ENCODE measurements at regions not wholly inside any gene's neighbourhood (a gene's known extent, or its start where the extent isn't known, plus 50 kb on each side); places are given as distances from the start of the nearest gene placed in this dataset.
A peak's percentile ranks its signal among the peaks of the same experiment; 100 is the strongest.

- no peak overlapping the region for H3K4me2 ChIP-seq (ENCODE audit: low read length)
- no peak overlapping the region for H3K4me3 ChIP-seq (ENCODE audit: low read length)
- H3K9ac ChIP-seq (ENCODE audit: low read length), result no peak overlapping the region
- H2AFZ ChIP-seq (ENCODE audit: low read depth, low read length), result no peak overlapping the region
- no peaks in the 10 kb centered on the region for H3K79me2 ChIP-seq (ENCODE audit: low read length)
- H3K9me3 ChIP-seq (ENCODE audit: insufficient read depth, low read length), result no peaks in the 10 kb centered on the region
- H3K27me3 ChIP-seq (ENCODE audit: low read depth, low read length), result no peaks in the 10 kb centered on the region
- no peak for TF ChIP-seq EZH2phosphoT487 (IDR thresholded peaks at IDR 0.05; ENCODE audit: low read depth)
- TF ChIP-seq CTCF (IDR thresholded peaks at IDR 0.05; ENCODE audit: low read depth, low read length), result no peak
- H3K36me3 ChIP-seq (replicated peaks; ENCODE audit: low read depth, low read length), result no peaks in the 10 kb centered on the region
- no peaks in the 10 kb centered on the region for H3K4me1 ChIP-seq (ENCODE audit: low read length)
- H3K27ac ChIP-seq (ENCODE audit: low read length), result no peak overlapping the region
- no peaks in the 10 kb centered on the region for H4K20me1 ChIP-seq (ENCODE audit: insufficient read depth, low read length)
Measured at GRCh38 chr13:104961246-104961645, 1574.2 kb downstream of the EFNB2 start.

GRCh38 chr13:104954210-104954609 is 1581.3 kb downstream of the EFNB2 start:
- no peaks in the 10 kb centered on the region for H3K36me3 ChIP-seq (replicated peaks; ENCODE audit: low read depth, low read length)
- H3K4me1 ChIP-seq (ENCODE audit: low read length), result no peaks in the 10 kb centered on the region
- H3K79me2 ChIP-seq (ENCODE audit: low read length), result no peaks in the 10 kb centered on the region
- no peak overlapping the region for H3K4me3 ChIP-seq (ENCODE audit: low read length)
- no peak overlapping the region for H2AFZ ChIP-seq (ENCODE audit: low read depth, low read length)
- H4K20me1 ChIP-seq (ENCODE audit: insufficient read depth, low read length), result no peaks in the 10 kb centered on the region
- H3K9me3 ChIP-seq (ENCODE audit: insufficient read depth, low read length), result no peaks in the 10 kb centered on the region
- TF ChIP-seq EZH2phosphoT487 (IDR thresholded peaks at IDR 0.05; ENCODE audit: low read depth), result no peak
- no peak for TF ChIP-seq CTCF (IDR thresholded peaks at IDR 0.05; ENCODE audit: low read depth, low read length)
- H3K4me2 ChIP-seq (ENCODE audit: low read length), result no peak overlapping the region
- H3K27ac ChIP-seq (ENCODE audit: low read length), result no peak overlapping the region
- H3K9ac ChIP-seq (ENCODE audit: low read length), result no peak overlapping the region
- no peaks in the 10 kb centered on the region for H3K27me3 ChIP-seq (ENCODE audit: low read depth, low read length)

- H3K9me3 ChIP-seq (ENCODE audit: insufficient read depth, low read length), result no peaks in the 10 kb centered on the region
- no peaks in the 10 kb centered on the region for H3K79me2 ChIP-seq (ENCODE audit: low read length)
- H3K27ac ChIP-seq (ENCODE audit: low read length), result no peak overlapping the region
- no peaks in the 10 kb centered on the region for H3K27me3 ChIP-seq (ENCODE audit: low read depth, low read length)
- no peaks in the 10 kb centered on the region for H3K4me1 ChIP-seq (ENCODE audit: low read length)
- H4K20me1 ChIP-seq (ENCODE audit: insufficient read depth, low read length), result no peaks in the 10 kb centered on the region
- no peak overlapping the region for H2AFZ ChIP-seq (ENCODE audit: low read depth, low read length)
- no peak for TF ChIP-seq EZH2phosphoT487 (IDR thresholded peaks at IDR 0.05; ENCODE audit: low read depth)
- no peak for TF ChIP-seq CTCF (IDR thresholded peaks at IDR 0.05; ENCODE audit: low read depth, low read length)
- no peak overlapping the region for H3K4me3 ChIP-seq (ENCODE audit: low read length)
- H3K9ac ChIP-seq (ENCODE audit: low read length), result no peak overlapping the region
- H3K36me3 ChIP-seq (replicated peaks; ENCODE audit: low read depth, low read length), result no peaks in the 10 kb centered on the region
- H3K4me2 ChIP-seq (ENCODE audit: low read length), result no peak overlapping the region
Measured at GRCh38 chr13:104953588-104953987, 1581.9 kb downstream of the EFNB2 start.

- H3K36me3 ChIP-seq (replicated peaks; ENCODE audit: low read depth, low read length), result no peaks in the 10 kb centered on the region
- H3K79me2 ChIP-seq (ENCODE audit: low read length), result no peaks in the 10 kb centered on the region
- no peaks in the 10 kb centered on the region for H3K27me3 ChIP-seq (ENCODE audit: low read depth, low read length)
- 0 out of 2 replicates have a peak overlapping the region, but pooled peaks have one; percentile 44 for H2AFZ ChIP-seq (ENCODE audit: low read depth, low read length)
- no peak overlapping the region for H3K9ac ChIP-seq (ENCODE audit: low read length)
- H3K27ac ChIP-seq (ENCODE audit: low read length), result no peak overlapping the region
- H3K4me1 ChIP-seq (ENCODE audit: low read length), result no peaks in the 10 kb centered on the region
- peak overlapping the region; percentile 11; the same call in 1 of the 2 replicates for H3K4me3 ChIP-seq (ENCODE audit: low read length)
- H3K9me3 ChIP-seq (ENCODE audit: insufficient read depth, low read length), result peaks cover 3% of the 10 kb centered on the region; the same call in 1 of the 2 replicates
- H4K20me1 ChIP-seq (ENCODE audit: insufficient read depth, low read length), result no peaks in the 10 kb centered on the region
- H3K4me2 ChIP-seq (ENCODE audit: low read length), result 0 out of 2 replicates have a peak overlapping the region, but pooled peaks have one; percentile 18
- TF ChIP-seq EZH2phosphoT487 (IDR thresholded peaks at IDR 0.05; ENCODE audit: low read depth) (no peak), CTCF (IDR thresholded peaks at IDR 0.05; ENCODE audit: low read depth, low read length) (no peak)
Measured at GRCh38 chr13:104949840-104950740, 1585.4 kb downstream of the EFNB2 start.

Measured in OCI-LY3 (cell line).